GM18861 (cell line): ENCODE measurements at regions not wholly inside any gene's neighbourhood (a gene's known extent, or its start where the extent isn't known, plus 50 kb on each side); places are given as distances from the start of the nearest gene placed in this dataset.

Source experiments
- ATAC-seq: cut with Tn5 transposase; IDR thresholded peaks from one replicate; pipeline ENCODE4 v1.9.1; 2021; ENCODE audit not compliant: unreplicated experiment

DNA sequence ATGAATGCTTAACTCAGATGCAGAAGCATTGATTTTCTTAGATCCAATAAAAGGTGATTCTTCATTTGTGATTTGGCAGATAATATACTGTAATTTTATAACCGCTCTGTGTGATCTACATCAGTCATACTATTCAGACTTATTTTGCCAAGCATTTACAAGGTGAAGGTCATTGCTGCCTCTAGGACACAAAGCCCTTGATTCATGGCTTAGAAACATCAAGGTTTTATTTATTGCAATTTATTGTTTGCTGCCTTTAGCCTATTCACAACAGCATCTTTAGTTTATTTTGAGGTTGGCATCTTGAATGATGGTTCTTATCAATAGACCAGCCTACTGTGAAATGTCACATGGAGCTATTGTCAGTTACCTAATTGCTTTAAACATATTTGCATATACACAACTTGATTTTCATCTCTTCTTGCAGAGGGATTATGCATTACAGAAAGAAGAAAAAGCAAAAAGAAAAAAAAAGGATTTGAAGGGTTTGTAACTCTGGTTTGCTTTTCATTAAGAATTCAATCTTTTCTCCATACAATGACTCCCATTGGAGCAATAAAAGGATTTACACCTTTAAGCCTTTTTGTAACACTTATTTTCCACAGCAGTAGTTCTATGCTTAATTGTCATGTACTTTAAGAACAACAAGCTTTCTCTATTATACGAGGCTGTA is 1371.6 kb upstream of the CELF2 start:
- ATAC-seq = no peak

GRCh38 chr10:9654261-9654660 is 1363.4 kb upstream of the CELF2 start:
- ATAC-seq = no peak

GRCh38 chr10:9656386-9656785 is 1361.3 kb upstream of the CELF2 start:
- no peak for ATAC-seq

GRCh38 chr10:9656996-9657395 is 1360.7 kb upstream of the CELF2 start:
- ATAC-seq = no peak

DNA sequence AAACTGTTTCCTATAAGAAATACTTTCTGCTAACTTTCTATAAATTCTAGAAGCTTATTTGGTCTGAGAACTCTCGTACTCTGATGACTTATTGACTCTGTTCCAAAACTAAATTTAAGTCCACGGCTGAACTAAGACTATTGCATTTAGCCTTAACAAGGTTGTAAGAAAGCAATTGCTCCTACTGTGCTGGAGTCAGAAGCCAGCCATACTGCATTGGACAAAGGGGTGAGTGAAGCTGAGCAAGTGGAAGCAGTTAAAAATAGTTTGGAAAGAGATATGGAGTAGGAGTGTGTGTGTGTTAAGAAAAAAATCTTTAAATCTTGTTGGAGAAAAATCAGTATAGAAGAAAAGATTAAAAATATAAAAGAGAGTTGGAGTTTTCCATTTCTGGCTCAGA is 1360.1 kb upstream of the CELF2 start:
- no peak for ATAC-seq

DNA sequence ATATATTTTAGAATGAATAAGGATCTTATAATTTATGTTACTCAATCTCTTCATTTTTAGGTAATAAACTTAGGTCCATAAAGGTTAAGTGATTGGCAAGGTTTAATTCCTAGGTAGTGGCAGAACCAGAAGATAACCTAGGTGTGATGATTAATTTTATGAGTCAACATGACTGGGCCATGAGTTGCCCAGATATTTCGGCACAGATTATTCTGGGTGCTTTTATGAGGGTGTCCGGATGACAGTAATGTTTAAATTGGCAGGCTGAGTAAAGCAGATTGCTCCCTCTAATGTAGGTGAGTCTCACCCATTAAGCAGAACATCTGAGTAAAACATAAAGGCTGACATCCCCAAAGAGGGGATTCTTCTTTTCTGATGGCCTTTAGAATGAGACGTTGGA is 1349.3 kb upstream of the CELF2 start:
- no peak for ATAC-seq

DNA sequence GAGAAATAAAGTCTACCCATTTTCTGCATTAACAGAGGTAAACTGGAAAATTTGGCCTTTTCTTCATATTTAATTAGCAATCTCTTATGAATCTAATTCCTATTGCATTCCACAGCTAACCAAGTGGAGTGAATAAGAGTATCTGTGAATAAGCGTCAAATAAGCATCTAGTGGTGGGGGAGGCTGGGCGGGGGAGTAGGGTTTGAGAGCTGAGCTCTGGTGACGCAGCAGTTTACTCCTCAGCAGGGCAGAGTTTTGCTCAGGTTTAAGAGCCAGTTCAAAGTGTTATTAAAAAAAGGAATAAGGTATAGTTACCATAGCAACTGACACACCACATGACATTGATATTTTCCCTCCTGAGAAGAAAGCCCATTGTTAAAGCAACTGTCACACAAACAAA is 1346.8 kb upstream of the CELF2 start:
- ATAC-seq = no peak

DNA sequence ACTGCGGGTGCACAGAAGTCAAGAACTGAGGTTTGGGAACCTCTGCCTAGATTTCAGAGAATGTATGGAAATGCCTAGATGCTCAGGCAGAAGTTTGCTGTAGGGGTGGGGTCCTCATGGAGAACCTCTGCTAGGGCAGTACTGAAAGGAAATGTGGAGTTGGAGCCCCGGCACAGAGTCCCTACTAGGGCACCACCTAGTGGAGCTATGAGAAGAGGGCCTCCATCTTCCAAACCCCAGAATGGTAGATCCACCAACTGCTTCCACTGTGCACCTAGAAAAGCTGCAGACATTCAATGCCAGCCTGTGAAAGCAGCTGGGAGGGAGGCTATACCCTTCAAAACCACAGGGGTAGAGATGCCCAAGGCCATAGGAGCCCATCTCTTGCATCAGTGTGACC is 1336.0 kb upstream of the CELF2 start:
- ATAC-seq = no peak

DNA sequence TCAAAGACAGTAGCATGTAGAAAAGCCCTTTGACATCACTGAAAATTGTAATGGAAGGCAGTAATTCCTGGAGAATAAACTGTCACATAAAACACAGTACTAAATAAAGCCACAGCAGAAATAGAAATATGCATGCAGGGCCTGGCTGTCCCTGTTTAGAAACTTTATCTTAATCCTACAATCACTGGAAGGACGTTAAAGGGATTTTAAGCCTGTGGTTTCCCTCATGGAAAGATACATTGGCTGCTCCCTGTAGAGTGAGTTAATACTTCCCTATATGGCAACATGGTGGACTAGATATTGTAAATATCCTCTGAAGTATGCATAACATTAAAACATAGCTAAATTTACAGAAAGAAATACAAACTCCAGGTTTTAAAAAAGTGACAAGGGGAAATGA is 1334.9 kb upstream of the CELF2 start:
- no peak for ATAC-seq

GRCh38 chr10:9684186-9684585 is 1333.5 kb upstream of the CELF2 start:
- ATAC-seq = no peak

- ATAC-seq = no peak
Observed at GRCh38 chr10:9685596-9685995, 1332.1 kb upstream of the CELF2 start.

DNA sequence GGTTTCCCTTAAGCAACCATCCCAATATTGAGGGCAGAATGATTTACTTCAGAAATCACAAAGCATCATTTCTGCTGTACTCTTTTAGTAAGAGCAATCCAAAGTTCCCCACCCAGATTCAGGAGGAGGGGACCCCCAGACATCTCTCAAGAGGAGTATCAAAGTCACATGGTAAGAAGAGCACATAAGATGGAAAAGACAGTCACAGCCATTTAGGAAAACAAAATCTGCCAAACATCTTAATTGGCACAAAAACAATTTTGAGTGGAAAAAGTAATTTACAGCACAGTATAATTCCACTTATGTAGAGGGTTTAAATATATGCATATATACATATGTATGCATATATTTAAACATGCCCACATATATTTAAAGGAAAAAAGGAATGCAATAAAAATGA is 1329.0 kb upstream of the CELF2 start:
- ATAC-seq = no peak

DNA sequence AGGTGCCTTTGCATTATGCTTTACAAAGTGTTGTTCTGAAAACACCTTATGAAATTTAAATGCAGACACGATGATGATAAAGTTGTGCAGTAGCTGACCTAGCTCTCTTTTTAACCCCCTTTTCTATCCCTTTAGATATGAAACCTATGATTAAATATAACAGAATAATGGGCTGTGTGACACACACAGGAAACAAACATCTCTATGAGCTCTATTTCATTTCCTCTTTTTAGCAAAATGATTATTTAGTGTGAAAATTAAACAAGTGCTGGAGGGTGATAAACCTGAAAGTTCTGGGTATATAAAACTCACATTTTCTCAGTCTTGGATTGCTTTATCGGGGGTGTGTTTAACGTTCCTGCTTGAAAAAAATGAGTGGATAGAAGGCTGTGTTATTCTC is 1310.5 kb upstream of the CELF2 start:
- no peak for ATAC-seq

GRCh38 chr10:9709849-9710248 is 1307.8 kb upstream of the CELF2 start:
- ATAC-seq = no peak

DNA sequence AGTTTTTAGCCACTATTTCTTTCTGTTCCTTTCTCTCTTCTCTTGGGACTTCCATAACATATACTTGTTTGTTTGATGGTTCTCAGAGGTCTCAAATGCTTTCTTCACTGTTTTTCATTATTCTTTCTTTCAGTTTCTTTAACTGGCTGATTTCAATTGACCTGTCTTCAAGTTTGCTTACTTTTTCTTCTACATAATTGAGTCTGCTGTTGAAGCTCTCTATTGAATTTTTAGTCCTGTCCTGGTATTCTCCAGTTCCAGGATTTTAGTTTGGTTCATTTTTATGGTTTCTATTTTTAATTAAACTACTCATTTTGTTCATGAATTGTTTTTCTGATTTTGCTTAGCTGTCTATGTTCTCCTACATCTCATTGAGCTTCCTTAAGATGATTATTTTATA is 1305.3 kb upstream of the CELF2 start:
- ATAC-seq = no peak

DNA sequence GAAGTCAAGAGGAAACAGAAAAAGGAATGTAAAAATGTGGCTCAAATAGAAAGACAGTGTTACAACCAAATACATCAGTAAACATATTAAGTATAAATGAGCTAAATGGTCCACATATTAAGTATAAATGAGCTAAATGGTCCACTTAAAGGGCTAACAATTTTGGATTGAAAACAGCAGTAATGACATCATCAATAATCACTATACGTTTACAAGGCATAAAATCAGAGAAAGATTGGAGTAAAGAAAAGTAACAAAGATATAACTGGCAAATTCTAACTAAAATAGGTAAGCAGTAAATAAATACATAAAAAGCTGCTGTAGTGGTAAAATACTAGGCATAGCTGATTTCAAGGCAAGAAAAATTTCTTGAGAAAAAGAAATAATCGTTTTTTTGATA is 1298.4 kb upstream of the CELF2 start:
- ATAC-seq = no peak

GRCh38 chr10:9733766-9734165 is 1283.9 kb upstream of the CELF2 start:
- no peak for ATAC-seq

GRCh38 chr10:9734218-9734617 is 1283.5 kb upstream of the CELF2 start:
- no peak for ATAC-seq

DNA sequence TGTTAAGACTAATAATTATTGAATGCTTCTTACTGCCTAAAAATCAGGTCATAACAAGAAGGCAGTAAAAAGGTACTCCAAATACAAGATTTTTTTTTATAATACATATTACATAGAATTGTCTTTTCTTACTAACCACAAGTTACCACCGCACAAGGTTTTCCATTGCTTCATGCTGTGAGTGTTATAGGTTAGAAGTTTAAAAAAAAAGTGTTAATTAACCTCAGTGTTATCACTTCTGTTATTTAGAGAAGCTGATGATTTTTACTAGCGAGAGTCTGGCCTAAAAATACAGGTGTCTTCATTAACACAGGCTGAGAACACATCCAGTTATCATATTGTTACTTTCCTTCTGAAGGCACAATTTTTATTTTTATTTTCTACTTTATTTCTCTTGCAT is 1281.9 kb upstream of the CELF2 start:
- ATAC-seq = no peak

- no peak for ATAC-seq
Observed at GRCh38 chr10:9743639-9744038, 1274.0 kb upstream of the CELF2 start.

DNA sequence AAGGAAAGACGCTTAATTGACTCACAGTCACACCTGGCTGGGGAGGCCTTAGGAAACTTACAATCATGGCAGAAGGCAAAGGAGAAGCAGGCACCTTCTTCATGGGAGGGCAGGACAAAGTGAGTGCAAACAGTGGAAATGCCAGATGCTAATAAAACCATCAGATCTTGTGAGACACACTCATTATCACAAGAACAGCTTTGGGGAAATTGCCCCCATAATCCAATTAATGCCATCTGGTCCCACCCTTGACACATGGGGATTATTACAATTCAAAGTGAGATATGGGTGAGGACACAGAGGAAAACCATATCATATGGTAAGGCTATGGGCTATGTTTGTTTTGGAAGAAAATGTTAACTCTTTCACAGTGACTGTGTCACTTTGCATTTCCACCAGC is 1272.5 kb upstream of the CELF2 start:
- ATAC-seq = no peak

- no peak for ATAC-seq
Observed at GRCh38 chr10:9757176-9757575, 1260.5 kb upstream of the CELF2 start.

GRCh38 chr10:9759596-9759995 is 1258.1 kb upstream of the CELF2 start:
- ATAC-seq = no peak
